HS-5 (cell line): ENCODE measurements at regions not wholly inside any gene's neighbourhood (a gene's known extent, or its start where the extent isn't known, plus 50 kb on each side); places are given as distances from the start of the nearest gene placed in this dataset.

Source experiments
- DNase-seq: peaks from one replicate; pipeline ENCODE4 v3.0.0-alpha.2; 2012; ENCODE audit warnings: low read depth

DNA sequence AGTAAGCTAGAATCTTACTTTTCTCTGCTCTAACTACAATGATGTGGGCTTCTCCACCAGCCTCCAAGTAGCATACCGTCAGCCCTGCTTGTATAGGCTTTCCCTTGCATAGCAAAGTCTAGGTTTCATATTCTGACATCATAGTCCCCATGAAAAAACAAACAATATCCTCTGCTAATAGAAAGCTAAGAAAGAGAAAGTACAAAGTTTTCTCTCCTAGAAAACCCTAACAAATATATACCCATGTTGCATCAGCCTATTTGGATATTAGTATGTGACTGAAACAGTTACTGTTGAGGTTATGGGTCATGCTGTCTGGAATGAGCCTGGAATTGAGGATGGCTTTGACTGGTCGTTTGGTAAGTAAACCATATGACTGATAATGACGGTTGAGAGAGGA, 1696.0 kb downstream of the MAT2B start:
- DNase-seq, result no peak

DNA sequence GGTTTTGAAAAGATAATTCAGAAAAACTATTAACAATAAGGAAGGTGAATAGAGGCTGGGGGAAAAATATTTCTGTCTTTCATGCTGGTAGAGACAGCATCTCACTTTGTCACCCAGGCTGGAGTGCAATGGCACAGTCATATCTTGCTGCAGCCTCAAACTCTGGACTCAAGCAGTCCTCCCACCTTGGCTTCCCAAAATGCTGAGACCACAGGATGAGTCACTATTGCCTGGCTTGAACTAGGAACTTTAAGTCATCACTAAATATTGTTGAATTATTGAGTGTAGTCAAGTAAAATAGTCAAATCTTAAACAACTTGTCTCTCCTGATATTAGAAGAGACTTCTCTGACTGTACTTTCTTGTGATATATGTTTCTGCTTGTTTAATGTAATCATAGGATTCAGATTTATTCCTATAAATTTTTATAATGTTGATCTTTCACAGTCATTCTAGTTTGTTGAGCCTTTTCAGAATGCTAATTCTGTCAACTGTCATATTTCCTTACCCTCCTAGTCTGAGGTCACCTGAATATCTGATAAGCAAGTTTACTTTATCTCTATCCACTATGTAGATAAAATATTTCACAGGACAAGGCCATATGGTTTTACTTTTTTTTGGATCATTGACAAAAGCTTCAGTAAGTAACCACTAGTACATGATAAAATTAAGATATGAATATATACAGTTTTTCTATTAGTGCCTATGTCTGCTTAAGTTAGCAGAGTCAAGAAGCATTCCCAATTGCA, 1696.5 kb downstream of the MAT2B start:
- DNase-seq, result peak; percentile 39

DNA sequence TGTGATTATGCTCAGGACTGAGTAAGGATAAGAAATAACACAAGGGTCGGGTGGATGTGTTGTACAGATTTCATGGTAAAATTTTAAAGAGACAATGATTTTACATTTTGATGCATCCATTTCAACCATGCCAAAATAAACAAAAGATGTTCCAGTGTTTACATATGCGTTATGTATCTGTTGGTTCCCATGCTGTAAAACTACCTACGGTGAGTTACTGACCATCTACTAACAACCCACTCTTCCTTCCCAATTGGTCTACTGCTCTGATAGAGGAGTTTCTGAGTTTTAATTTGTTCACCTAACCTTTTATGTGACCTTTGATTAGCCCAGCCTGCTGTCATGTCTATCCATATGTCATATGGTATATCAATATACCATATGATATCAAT, 1697.1 kb downstream of the MAT2B start:
- DNase-seq, result no peak

DNA sequence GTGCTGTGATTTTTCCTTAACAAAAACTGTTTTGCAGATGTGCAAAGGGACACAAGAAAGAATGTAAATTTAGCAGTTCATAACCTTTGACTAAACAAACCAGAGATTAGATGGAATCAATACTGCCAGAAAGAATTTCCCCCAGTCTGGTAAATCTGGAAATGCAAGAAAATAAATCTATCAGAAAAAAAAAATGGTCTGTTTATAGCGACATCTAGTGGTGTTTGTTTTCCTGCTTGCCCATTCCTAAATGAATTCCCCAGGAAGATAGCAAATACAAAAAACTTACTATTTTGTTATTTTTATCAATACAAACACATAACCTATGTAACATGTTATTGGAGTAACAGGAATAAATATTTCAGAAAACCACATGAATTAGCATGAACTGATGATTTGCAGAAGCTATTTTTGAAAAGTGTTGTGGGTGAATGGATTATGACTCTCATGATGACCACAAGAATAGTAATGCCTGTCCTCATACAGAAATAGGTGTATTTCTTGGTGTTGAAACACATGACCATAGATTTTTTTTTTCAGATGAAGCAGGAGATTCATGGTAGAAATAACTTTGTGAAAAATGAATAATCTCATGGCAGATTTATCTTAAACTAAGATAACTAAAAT, 1703.8 kb downstream of the MAT2B start:
- peak; percentile 30 for DNase-seq

DNA sequence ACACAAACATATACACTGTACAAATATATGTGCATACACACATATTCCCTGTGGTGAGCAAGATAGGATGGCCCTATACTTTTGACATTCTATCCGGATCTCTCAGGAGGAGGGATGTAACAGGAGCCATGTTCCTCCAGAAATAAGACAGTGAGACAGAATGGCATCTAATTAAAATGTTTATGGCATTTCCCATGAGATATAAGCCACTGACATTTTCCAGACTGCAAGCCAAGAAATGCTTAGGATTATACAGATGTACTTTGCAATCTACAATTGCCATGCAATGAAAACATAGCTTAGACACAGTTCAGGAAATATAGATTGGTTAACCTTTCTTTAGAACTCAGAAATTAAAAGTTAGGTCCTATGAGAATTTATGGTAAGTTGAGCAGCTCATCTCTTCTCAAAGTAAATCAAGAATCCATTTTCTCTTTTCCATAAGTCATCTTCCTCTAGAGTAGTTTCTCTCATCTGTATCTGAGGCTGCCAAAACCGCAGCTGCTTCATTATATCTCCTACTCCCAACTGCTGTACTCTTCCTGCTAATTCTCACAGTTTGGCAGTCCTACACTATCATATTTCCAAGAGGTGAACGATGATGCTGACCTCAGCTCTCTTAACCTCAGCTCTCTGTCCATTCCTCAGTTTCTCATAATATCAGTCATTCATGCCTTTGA, 1719.1 kb downstream of the MAT2B start:
- DNase-seq, result no peak

DNA sequence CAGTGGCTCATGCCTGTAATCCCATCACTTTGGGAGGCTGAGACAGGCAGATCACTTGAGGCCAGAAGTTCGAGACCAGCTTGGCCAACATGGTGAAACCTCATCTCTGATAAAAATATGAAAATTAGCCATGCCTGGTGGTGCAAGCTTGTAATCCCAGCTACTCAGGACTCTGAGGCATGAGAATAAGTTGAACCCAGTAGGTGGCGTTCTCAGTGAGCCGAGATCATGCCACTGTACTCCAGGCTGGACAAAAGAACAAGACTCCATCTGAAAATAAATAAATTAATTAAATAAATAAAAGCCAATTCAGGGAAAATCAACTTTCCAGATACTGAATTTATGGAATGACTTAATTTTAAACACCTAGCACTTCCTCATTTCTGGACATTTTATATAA, 1722.1 kb downstream of the MAT2B start:
- no peak for DNase-seq

DNA sequence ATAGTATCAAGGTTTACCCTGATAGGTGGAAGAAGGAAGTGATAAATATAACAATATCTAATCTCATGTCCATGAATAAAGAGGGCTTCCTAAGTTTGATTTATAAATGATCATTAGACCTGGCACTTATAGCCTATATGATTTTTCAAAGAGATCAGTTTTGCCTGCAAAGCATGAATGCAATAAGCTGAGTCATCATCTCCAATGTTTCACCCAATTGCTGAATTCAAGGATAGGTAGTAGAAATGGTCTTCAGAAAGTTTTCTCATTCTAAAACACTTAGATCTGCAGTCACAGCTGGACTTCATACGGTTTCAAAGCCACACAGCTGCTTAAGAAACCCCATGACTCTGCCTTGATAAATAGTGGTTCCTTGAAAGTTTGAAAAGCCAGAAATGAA, 1722.8 kb downstream of the MAT2B start:
- no peak for DNase-seq

DNA sequence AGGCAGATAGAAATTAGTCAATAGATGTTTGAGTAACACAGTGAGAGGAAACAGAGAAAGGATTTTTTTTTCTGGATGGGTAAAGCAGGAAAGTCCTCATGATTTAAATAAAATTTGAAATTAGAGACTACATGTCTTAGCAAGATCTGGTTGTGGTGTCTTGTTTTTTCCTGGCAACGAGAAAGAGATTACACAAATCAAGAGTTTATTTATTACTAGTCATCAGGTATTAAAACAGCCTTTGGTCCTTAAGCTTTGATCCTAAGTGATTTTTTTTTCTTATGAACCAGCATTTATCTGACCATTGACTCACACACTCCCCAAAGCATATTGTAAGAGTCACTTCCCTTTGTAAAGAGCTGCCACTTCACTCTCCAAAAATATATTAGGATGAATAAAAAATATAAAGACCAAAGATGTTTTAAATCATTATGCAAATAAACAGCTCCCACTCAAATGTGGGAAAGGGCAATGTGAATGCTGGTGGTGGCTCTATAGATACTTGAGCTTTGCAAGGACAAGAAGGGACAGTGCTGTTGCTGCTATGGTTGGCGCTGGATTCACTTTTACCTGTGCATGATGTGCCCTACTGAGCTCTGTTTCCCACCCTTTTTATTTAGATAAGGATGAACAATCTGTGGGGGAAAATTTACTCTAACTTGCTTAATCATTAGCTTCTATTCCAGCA, 1726.5 kb downstream of the MAT2B start:
- DNase-seq, result no peak

DNA sequence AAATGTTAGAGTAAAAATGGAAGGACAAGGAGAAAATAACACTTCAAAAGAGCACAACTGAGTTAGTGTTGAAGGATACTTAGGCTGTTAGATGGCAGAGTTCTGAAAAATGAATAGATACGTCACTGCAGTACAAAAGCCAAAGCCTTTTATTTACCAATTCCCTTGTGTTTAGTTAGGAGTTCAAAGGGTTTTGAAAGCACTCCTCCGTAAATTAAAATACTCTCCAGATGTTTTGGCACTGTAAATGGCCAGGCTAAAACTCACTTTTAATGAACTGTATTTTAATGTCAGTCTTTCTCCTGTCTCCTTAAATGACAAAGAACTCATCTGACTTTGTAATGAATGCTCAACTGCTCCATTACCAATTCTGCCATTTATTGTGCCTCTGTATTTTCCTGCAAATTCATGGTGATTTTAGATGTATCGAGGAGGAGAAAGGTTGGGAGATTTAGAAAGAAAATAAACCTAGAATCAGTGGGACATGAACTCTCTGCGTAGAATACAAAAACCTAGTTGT, 1727.2 kb downstream of the MAT2B start:
- DNase-seq, result no peak

DNA sequence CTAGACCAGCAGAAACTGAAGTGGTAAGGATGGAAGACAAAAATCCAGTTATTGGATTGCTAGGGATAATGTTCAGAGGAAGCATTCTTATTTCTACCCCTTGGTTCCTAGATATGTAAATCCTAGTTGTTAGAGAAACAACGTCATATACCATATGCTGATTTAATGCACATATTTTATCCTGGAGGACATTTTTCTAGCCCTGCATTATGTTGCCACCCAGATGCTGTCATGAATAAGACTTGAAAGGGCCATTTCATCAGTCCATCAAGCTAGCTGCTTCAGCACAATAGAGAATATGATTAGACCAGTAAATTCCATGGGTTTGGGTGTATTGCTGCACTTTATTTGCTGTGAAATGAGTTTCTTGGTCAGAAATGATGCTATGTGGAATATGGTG, 1736.4 kb downstream of the MAT2B start:
- DNase-seq, result no peak

DNA sequence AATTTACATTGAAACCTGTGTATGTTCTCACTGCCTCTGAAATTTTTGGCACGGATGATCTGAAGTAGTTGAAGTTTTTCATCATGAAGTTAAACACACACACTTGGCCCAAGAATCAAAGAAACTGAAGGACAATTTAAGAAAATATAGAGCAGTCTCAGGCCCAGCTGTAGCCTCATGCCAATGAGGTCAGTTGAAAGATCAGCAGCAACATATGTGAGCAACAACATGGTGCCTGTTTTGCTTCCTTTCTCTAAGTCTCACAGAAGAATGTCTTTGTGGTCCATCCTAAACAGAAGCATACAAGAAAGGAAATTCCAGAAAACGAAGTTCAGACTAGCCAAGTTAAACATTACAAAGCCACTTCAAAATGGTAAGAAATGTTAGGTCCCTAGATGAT, 1737.2 kb downstream of the MAT2B start:
- no peak for DNase-seq

DNA sequence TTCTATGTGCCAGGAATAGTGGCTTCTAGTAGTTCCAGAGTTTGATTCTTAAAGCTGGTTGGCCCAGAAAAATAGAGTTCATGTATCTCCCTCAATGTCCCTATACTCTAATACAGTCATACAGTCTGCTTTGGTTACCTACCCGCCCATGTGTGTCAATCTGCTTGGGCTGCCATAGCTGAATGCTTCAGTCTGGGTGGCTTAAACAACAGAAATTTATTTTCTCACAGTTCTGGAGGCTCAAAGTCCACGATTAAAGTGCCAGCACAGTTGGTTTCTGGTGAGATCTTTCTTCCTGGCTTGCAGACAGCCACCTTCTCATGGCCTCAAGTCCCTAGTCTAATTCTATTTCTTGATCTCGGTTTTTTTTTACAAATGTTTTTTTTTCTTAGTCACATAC, 1739.0 kb downstream of the MAT2B start:
- DNase-seq, result no peak

DNA sequence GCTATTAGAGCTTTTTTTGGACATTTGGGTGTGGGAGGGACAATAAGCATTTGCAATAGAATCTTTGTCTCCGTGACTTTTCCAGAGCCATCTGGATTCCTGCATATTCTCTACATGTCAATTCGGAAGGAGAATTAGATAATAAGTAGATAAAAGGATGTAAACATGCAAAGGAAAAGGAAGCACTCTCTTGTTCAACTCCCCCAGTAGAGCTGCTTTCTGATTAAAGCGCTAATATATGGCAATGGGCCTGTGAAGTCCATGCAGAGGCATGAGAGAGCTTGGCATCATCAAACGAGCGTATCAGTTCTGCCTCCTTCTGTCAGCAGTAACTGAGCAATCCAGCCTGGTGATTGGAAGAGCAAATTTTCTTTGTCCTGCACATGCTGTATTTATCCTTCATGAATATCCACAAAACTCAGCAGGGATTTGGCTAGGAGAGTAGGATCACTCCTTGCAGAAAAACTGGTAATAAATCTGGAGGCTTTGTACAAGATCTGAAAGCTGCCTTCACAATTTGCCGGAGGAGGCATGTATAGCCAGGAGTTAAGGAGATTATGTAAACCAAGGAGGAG, 1752.9 kb downstream of the MAT2B start:
- DNase-seq, result no peak

DNA sequence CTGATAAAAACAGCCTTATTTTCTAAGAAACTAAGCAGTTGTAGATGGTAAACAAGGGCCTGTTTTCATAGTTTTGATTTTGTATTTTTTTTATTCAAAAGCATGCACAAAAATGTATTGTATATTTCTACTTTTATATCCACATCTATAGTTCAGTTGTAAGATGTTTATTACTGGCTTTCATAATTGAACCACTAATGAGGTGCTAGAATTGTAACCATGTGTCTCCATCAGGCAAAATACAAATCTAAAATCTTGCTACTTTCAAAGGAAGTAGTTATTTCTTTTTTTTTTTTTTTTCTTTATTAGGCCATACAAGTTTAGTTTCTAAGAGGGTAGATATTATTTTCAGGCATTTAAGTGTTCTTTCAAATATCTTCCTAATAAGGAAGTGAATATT, 1755.0 kb downstream of the MAT2B start:
- no peak for DNase-seq

DNA sequence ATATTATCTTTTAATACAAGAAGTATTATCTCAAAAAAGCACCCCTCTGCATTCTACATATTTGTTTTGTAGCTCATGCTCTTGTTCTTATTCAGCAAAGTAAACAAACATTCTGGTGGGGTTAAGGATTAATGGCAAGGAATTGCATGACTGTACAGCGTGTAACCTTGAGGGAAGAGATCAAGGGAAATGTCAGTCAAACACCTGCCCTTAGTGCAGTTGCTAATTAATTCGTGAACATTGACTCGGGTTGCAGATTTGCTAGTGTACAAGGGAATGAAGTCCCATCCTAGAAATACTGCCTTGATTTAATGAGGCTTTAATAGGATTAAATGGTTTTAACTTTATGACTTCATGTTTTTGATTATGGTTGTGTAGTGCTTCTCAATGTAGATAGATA, 1758.1 kb downstream of the MAT2B start:
- DNase-seq, result no peak

DNA sequence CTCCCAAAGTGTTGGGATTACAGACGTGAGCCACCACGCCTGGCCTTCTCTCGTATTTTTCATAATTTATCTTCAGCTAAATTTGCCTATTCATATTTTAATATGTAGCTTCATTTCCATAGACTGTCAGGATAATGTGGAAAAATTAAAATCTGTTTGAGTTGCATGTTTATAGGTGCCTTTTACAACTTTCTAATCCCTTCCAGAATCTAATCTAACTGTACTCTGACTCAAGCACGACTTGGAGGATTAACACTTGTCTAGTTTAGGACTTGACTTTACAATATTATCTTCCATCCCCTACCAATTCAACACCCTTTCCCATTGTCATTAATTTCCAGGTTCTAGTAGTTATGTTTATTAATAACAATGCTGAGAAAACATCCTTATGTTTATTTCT, 1761.5 kb downstream of the MAT2B start:
- DNase-seq, result no peak

DNA sequence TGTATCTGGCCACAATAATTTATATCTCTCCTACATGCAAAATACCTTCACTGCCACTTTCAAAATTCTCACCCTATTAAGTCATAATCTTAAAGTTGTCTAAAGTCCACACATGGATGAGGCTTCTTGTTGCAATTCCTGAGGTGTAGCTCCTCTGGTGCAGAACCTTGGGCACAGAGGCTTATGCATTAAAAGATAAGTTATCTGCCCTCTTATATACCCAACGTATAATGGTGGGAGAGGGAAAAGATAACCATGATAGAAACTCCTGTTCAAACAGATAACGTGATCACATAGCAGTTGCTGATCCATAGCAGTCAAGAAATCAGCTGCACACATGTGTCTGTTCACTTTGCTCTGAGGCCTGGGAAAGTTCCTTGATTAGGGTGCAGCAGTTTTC, 1767.0 kb downstream of the MAT2B start:
- no peak for DNase-seq

DNA sequence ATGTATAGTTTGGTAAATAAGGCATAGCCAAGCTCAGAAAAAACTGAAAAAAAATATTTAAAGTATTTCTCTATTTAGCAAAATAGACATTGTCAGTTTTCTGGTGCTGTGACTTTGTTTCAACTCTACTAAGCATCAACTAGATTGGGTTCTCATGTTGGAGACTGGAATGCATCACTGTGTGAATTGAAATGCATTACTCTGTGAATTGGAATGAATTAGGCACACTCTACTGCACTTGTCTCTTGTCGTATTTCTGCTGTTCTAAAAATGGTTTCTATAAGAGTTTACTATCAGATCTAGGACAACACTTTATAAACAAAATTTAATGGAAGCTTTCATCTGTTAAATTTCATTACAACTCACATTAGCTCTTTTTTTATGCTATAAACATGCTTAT, 1772.2 kb downstream of the MAT2B start:
- DNase-seq, result no peak

DNA sequence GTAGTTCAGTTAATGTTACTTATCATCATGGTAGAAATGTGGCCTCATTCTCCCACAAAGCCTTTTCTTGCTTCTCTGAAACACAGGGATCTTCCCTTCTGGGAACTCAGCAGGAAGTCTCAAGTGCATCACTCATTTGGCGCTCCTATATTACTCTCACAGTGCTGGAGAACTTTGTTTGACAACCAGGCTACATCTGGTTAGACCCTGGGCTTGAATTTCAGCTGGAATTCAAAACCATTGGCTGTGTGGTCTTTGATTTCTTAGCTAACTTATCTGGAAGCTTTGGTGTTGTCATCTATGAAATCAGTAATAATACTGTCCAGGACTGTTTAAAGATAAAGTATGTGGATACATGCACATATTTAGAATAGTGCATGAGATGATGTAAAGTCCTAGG, 1777.1 kb downstream of the MAT2B start:
- DNase-seq, result no peak

DNA sequence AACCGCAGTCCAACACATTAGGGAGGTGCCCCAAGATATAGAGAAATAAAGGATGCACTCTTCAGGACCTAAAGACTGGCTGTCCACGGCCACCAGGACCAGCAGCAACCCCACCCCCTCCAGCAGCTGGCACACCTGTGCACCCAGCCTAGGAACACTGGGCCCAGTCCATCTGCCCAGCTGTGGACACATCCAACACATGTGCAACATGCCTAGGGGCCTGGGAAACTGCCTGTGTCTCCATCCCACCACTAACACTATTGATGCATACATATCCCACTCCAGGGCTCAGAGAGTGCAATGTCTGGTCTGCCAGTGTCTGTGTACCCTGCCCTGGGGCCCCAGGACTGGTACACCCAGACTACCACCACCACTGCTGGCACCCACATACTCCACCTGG, 1781.3 kb downstream of the MAT2B start:
- no peak for DNase-seq

DNA sequence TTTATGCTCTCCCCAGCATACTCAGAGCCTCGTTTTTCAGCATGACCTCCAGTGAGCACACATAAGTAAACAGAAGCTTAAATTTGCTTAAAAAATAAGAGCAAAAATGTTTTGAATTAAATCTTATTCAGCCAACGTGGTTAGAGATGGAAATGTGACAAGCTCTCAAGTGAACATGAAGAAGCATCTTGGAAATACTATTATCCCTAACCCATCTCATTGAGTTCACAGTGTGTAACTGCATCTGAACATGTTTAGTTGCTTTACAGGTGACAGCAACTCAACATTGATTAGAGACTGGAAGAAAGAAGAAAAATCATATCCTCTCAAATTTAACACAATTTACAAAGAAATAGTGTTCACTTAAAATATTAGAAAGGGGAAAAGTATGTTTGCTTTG, 1785.1 kb downstream of the MAT2B start:
- DNase-seq, result no peak

DNA sequence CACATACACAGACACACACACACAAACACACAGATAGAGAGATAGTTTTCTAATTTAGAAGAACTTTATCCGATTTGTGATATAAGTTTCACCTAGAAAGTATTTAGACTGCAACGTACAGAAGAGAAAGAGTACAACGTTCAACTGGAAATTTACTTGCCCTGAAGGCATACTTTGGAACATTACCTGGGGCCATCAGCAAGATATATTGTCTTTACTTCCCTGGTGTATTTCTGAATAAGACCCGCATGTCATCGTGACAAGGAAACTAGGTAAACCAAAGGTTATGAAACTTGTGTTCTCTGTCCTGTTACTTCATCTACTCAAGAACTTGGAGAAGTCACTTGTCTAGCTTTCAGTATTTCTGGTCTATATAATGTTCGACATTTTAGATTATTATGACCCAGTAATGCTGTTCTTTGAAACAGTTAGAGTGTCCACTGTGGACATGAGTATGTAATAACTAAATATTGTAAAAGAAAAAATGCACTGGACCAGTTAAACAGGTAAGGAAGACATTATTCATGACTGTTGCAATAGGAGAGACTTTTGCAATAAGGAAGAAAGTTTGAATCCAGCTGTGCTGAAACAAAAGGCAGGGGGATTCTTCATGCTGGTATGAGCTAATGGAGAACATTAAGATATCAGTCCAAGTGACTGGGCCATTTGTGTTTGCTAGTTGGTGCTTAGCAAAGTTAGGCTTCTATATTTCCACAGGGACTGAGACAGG, 1791.1 kb downstream of the MAT2B start:
- DNase-seq, result no peak
